Islet precursor cell (in vitro differentiated cells): ENCODE measurements at regions not wholly inside any gene's neighbourhood (a gene's known extent, or its start where the extent isn't known, plus 50 kb on each side); places are given as distances from the start of the nearest gene placed in this dataset.

Source experiments
- DNase-seq: peaks from one replicate; pipeline ENCODE4 v3.0.0-alpha.2; 2018

- DNase-seq = no peak
Observed at GRCh38 chr2:175553910-175554309, 372.4 kb upstream of the ATP5MC3 start.

GRCh38 chr2:175552902-175553301 lies 371.4 kb upstream of the ATP5MC3 start:
- no peak for DNase-seq

- no peak for DNase-seq
Observed at GRCh38 chr2:175540421-175540820, 358.9 kb upstream of the ATP5MC3 start.

- no peak for DNase-seq
Observed at GRCh38 chr2:175539122-175539521, 357.6 kb upstream of the ATP5MC3 start.

GRCh38 chr2:175536059-175536458 lies 354.5 kb upstream of the ATP5MC3 start:
- DNase-seq = no peak

- DNase-seq = no peak
Observed at GRCh38 chr2:175535631-175536030, 354.1 kb upstream of the ATP5MC3 start.

GRCh38 chr2:175525975-175526374 lies 344.5 kb upstream of the ATP5MC3 start:
- DNase-seq = no peak

GRCh38 chr2:175523001-175523400 lies 341.5 kb upstream of the ATP5MC3 start:
- DNase-seq = no peak

- no peak for DNase-seq
Observed at GRCh38 chr2:175518206-175518605, 336.7 kb upstream of the ATP5MC3 start.

- no peak for DNase-seq
Observed at GRCh38 chr2:175516555-175516954, 335.0 kb upstream of the ATP5MC3 start.

- no peak for DNase-seq
Observed at GRCh38 chr2:175500255-175500654, 318.7 kb upstream of the ATP5MC3 start.

GRCh38 chr2:175490360-175490791 lies 308.9 kb upstream of the ATP5MC3 start:
- DNase-seq = no peak

- DNase-seq = no peak
Observed at GRCh38 chr2:175478096-175478768, 296.7 kb upstream of the ATP5MC3 start.

- DNase-seq = no peak
Observed at GRCh38 chr2:175476948-175477347, 295.4 kb upstream of the ATP5MC3 start.

- DNase-seq = no peak
Observed at GRCh38 chr2:175476374-175476773, 294.9 kb upstream of the ATP5MC3 start.

GRCh38 chr2:175475130-175475529 lies 293.6 kb upstream of the ATP5MC3 start:
- no peak for DNase-seq

GRCh38 chr2:175468431-175469098 lies 287.1 kb upstream of the ATP5MC3 start:
- no peak for DNase-seq

- DNase-seq = no peak
Observed at GRCh38 chr2:175465101-175465500, 283.6 kb upstream of the ATP5MC3 start.

- DNase-seq = no peak
Observed at GRCh38 chr2:175464311-175464670, 282.8 kb upstream of the ATP5MC3 start.

- DNase-seq = no peak
Observed at GRCh38 chr2:175463589-175464310, 282.2 kb upstream of the ATP5MC3 start.

GRCh38 chr2:175463169-175463568 lies 281.7 kb upstream of the ATP5MC3 start:
- DNase-seq = no peak

- no peak for DNase-seq
Observed at GRCh38 chr2:175462246-175462645, 280.7 kb upstream of the ATP5MC3 start.

- no peak for DNase-seq
Observed at GRCh38 chr2:175461839-175462238, 280.3 kb upstream of the ATP5MC3 start.

GRCh38 chr2:175457895-175458448 lies 276.5 kb upstream of the ATP5MC3 start:
- no peak for DNase-seq
